Thyroid gland (tissue), 4 donors: ENCODE measurements at regions not wholly inside any gene's neighbourhood (a gene's known extent, or its start where the extent isn't known, plus 50 kb on each side); places are given as distances from the start of the nearest gene placed in this dataset.

Experiments
- DNase-seq, 2 donors: peaks; one replicate each; pipeline ENCODE4 v3.0.0-alpha.2; 2019
- H3K27ac ChIP-seq, 3 donors: fragments of 200-600 bp; sonication (generic); 1 replicate in 2 of 3; 2 replicates in 1 of 3; pipeline ENCODE4 v1.5.1; 2016 to 2019; ENCODE audit warnings: mild to moderate bottlenecking in 1 of 3, moderate library complexity in 1 of 3
- H3K27me3 ChIP-seq: fragments of 200-600 bp; sonication (generic); one replicate; pipeline ENCODE4 v1.5.1; 2019
- H3K36me3 ChIP-seq, 2 donors: fragments of 200-600 bp; sonication (generic); one replicate each; pipeline ENCODE4 v1.5.1; 2016 to 2019
- H3K4me1 ChIP-seq, 2 donors: fragments of 200-600 bp; sonication (generic); one replicate each; pipeline ENCODE4 v1.5.1; 2017 to 2019
- H3K4me3 ChIP-seq, 3 donors: fragments of 200-600 bp; sonication (generic); replicated peaks in 1 of 3; 1 replicate in 2 of 3; 2 replicates in 1 of 3; pipeline ENCODE4 v1.5.1; 2016; ENCODE audit warnings: mild to moderate bottlenecking in 1 of 3
- H3K9me3 ChIP-seq: fragments of 200-600 bp; sonication (generic); one replicate; pipeline ENCODE4 v1.5.1; 2017
- CTCF ChIP-seq, 6 experiments: fragments of 200-600 bp in 3 of 6; fragments of 450-650 bp in 3 of 6; sonication (generic) in 3 of 6; IDR thresholded peaks; one replicate each; pipeline ENCODE4 v1.5.1; 2016 to 2019; ENCODE audit warnings: antibody characterized with exemption in 6 of 6, mild to moderate bottlenecking in 2 of 6, inconsistent platforms in 1 of 6, moderate library complexity in 1 of 6
- POLR2A ChIP-seq, 2 donors: fragments of 450-650 bp; IDR thresholded peaks; one replicate each; pipeline ENCODE4 v1.6.1; 2017; ENCODE audit warnings: antibody characterized with exemption in 2 of 2, mild to moderate bottlenecking in 2 of 2, moderate library complexity in 1 of 2
- WGBS, 2 donors: methylation state at CpG; one replicate each; pipeline ENCODE4 v1.1.5; 2017; 5-methylcytosine and 5-hydroxymethylcytosine counted together
- intact Hi-C: fragments of 100-400 bp; cut with DNase I; formaldehyde crosslinking; loops from one replicate; pipeline ENCODE4 v1.15.1; 2023

DNA sequence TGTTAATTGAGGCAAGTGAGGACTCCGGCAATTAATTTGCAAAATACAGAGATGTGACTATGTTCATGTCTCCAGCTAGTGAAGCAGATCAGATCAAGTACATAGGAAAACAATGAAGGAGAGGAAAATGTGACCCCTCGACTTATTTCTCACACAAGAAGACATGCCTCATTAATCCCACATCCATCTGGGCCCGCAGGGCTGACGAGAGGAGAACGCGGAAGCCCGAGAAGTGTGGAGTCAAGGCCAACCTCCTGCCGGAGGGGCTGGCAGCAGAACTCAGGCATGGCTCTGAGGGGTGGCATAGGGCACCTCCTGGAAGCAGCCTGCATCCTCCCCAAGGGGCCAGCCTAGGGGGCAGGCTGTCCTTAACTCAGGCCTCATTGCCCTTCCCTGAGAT lies 54.4 kb downstream of the ZNF503 start:
- Histone ChIP-seq H3K4me3 (no peak overlapping the region), H3K4me1 (no peaks in the 10 kb centered on the region), H3K27me3 (no peaks in the 10 kb centered on the region), H3K27ac (no peak overlapping the region), H3K36me3 (no peaks in the 10 kb centered on the region), H3K9me3 (no peaks in the 10 kb centered on the region)
- TF ChIP-seq CTCF (IDR thresholded peaks at IDR 0.05) (no peak), POLR2A (IDR thresholded peaks at IDR 0.05) (no peak)
- WGBS, 2 donors: 58 to 60% methylated on average over 8 of the region's 8 CpGs
- intact Hi-C loops: no loop called here
- DNase-seq: no peak

DNA sequence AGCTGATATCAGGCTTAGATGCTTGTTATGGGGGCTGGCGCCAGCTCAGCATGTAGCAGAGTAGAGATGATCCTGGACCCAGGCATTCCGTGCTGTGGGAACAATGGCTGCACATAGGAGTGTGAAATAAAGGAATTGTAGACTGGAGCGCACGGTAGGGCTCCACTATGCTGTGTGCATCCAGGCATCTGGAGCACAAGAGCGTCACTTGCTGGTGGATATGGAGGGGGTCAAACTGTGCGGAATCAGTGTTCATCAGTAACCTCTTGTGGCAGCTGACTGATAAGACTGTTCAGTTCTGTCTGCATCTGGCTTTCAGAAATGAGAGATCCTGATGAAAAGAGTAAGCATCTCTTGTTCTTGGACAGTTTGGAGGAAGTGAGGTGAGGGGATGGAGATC lies 55.8 kb downstream of the ZNF503 start:
- H3K27ac ChIP-seq: no peak overlapping the region
- TF ChIP-seq POLR2A (IDR thresholded peaks at IDR 0.05) (no peak), CTCF (IDR thresholded peaks at IDR 0.05) (no peak)
- 90 to 91% methylated on average over 6 of the region's 6 CpGs for WGBS, 2 donors
- no peak overlapping the region for H3K4me3 ChIP-seq
- intact Hi-C loops: no loop called here
- no peaks in the 10 kb centered on the region for H3K27me3 ChIP-seq
- DNase-seq: no peak
- no peaks in the 10 kb centered on the region for H3K4me1 ChIP-seq
- H3K36me3 ChIP-seq: no peaks in the 10 kb centered on the region
- no peaks in the 10 kb centered on the region for H3K9me3 ChIP-seq

- Histone ChIP-seq H3K4me3 (no peak overlapping the region), H3K36me3 (no peaks in the 10 kb centered on the region), H3K27me3 (no peaks in the 10 kb centered on the region), H3K27ac (no peak overlapping the region), H3K4me1 (no peaks in the 10 kb centered on the region), H3K9me3 (no peaks in the 10 kb centered on the region)
- 81 to 91% methylated on average over 5 of the region's 5 CpGs for WGBS, 2 donors
- DNase-seq: no peak
- TF ChIP-seq POLR2A (IDR thresholded peaks at IDR 0.05): no peak
- no peak for TF ChIP-seq CTCF (IDR thresholded peaks at IDR 0.05)
- intact Hi-C loops: no loop called here
These were observed 57.4 kb downstream of the ZNF503 start for GRCh38 chr10:75344170-75344569.

GRCh38 chr10:75342397-75342796 lies 59.2 kb downstream of the ZNF503 start:
- no peak overlapping the region for H3K27ac ChIP-seq
- H3K4me1 ChIP-seq: no peaks in the 10 kb centered on the region
- TF ChIP-seq CTCF (IDR thresholded peaks at IDR 0.05) (no peak), POLR2A (IDR thresholded peaks at IDR 0.05) (no peak)
- no peaks in the 10 kb centered on the region for H3K9me3 ChIP-seq
- intact Hi-C loops: no loop called here
- no peak overlapping the region for H3K4me3 ChIP-seq
- H3K36me3 ChIP-seq: no peaks in the 10 kb centered on the region
- WGBS, 2 donors: 65 to 71% methylated on average over 5 of the region's 5 CpGs
- no peak for DNase-seq
- H3K27me3 ChIP-seq: no peaks in the 10 kb centered on the region

GRCh38 chr10:75335983-75336382 lies 65.6 kb downstream of the ZNF503 start:
- Histone ChIP-seq H3K9me3 (no peaks in the 10 kb centered on the region), H3K4me3 (no peak overlapping the region), H3K36me3 (no peaks in the 10 kb centered on the region), H3K27me3 (no peaks in the 10 kb centered on the region), H3K4me1 (no peaks in the 10 kb centered on the region), H3K27ac (no peak overlapping the region)
- TF ChIP-seq POLR2A (IDR thresholded peaks at IDR 0.05) (no peak), CTCF (IDR thresholded peaks at IDR 0.05) (no peak)
- DNase-seq: no peak
- intact Hi-C loops: no loop called here
